PFSK-1 (cell line): ENCODE measurements at regions not wholly inside any gene's neighbourhood (a gene's known extent, or its start where the extent isn't known, plus 50 kb on each side); places are given as distances from the start of the nearest gene placed in this dataset.

Source experiments
- FOXP2 ChIP-seq: optimal IDR thresholded peaks from 2 replicates; pipeline ENCODE3; 2011; ENCODE audit warnings: borderline replicate concordance, control low read depth, inconsistent platforms; ENCODE audit not compliant: insufficient read depth; ENCODE audit errors: extremely low read length, extremely low read depth
- POLR2AphosphoS5 ChIP-seq: IDR thresholded peaks from 2 replicates; pipeline ENCODE4 v1.6.1; 2012; ENCODE audit warnings: low read depth, mild to moderate bottlenecking, control low read depth, low read length, moderate library complexity
- REST ChIP-seq, 2 experiments: IDR thresholded peaks; 2 replicates each; pipeline versions ENCODE4 v1.6.1 to v1.8.0; 2011 to 2012; ENCODE audit warnings: low read depth in 2 of 2, low read length in 2 of 2, control low read depth in 1 of 2, inconsistent platforms in 1 of 2, mild to moderate bottlenecking in 1 of 2, moderate library complexity in 1 of 2; ENCODE audit not compliant: insufficient read depth in 1 of 2
- SIN3A ChIP-seq: IDR thresholded peaks from 2 replicates; pipeline ENCODE4 v1.6.1; 2012; ENCODE audit warnings: mild to moderate bottlenecking, low read length, moderate library complexity, borderline replicate concordance; ENCODE audit not compliant: insufficient read depth
- TAF1 ChIP-seq: IDR thresholded peaks from 2 replicates; pipeline ENCODE4 v1.6.1; 2012; ENCODE audit warnings: low read length, control low read depth, borderline replicate concordance; ENCODE audit not compliant: insufficient read depth

GRCh38 chr16:65916995-65917394 lies 449.5 kb upstream of the CDH5 start:
- TF ChIP-seq POLR2AphosphoS5 (no peak), SIN3A (no peak), REST (IDR thresholded peaks at IDR 0.05; ENCODE audit: insufficient read depth in 1 of 2, low read depth in 2 of 2, low read length in 2 of 2) (no peak), FOXP2 (no peak), TAF1 (no peak)

DNA sequence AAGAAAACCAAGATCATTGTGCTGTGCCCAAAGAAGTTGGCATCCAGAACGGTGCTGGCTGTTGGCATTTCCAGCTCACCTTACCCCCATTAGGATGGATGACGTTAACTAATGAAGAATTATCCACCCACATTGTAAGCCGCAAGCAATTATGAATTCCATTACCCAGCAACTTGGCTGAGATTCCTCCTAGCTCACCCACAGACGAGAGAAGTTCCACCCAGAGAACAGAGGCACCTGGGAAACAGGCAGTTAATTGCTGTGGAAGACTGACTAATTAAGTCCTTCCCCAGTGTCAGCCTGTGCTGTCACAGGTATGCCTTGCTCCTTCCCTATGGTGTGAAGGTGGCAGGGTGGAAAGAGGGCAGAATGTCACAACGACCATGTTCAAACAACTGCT lies 456.2 kb upstream of the CDH5 start:
- TF ChIP-seq FOXP2: no peak

- no peak for TF ChIP-seq POLR2AphosphoS5
- TF ChIP-seq FOXP2: no peak
- TF ChIP-seq SIN3A: no peak
- TF ChIP-seq REST (IDR thresholded peaks at IDR 0.05; ENCODE audit: insufficient read depth in 1 of 2, low read depth in 2 of 2, low read length in 2 of 2): no peak
- no peak for TF ChIP-seq TAF1
These were observed 457.0 kb upstream of the CDH5 start for GRCh38 chr16:65909310-65910050.

GRCh38 chr16:65908568-65908967 lies 457.9 kb upstream of the CDH5 start:
- TF ChIP-seq SIN3A: no peak
- no peak for TF ChIP-seq FOXP2
- TF ChIP-seq POLR2AphosphoS5: no peak
- TF ChIP-seq TAF1: no peak
- no peak for TF ChIP-seq REST (IDR thresholded peaks at IDR 0.05; ENCODE audit: insufficient read depth in 1 of 2, low read depth in 2 of 2, low read length in 2 of 2)

- TF ChIP-seq REST (IDR thresholded peaks at IDR 0.05; ENCODE audit: insufficient read depth in 1 of 2, low read depth in 2 of 2, low read length in 2 of 2) (no peak), FOXP2 (no peak), SIN3A (no peak), POLR2AphosphoS5 (no peak), TAF1 (no peak)
These were observed 461.2 kb upstream of the CDH5 start for GRCh38 chr16:65905331-65905730.
